GM12891 (cell line): ENCODE measurements at regions not wholly inside any gene's neighbourhood (a gene's known extent, or its start where the extent isn't known, plus 50 kb on each side); places are given as distances from the start of the nearest gene placed in this dataset.

ENCODE experiments used
- POLR2A ChIP-seq: IDR thresholded peaks from 2 replicates; pipeline ENCODE4 v1.6.1; 2011; ENCODE audit warnings: low read depth, low read length, control low read depth
- POLR2AphosphoS5 ChIP-seq: IDR thresholded peaks from 2 replicates; pipeline ENCODE4 v1.6.1; 2011; ENCODE audit warnings: low read depth, low read length, control low read depth
- POU2F2 ChIP-seq: IDR thresholded peaks from 2 replicates; pipeline ENCODE4 v1.6.1; 2011; ENCODE audit warnings: low read depth, mild to moderate bottlenecking, control low read depth, low read length, moderate library complexity
- TAF1 ChIP-seq: IDR thresholded peaks from 2 replicates; pipeline ENCODE4 v1.6.1; 2011; ENCODE audit warnings: low read depth, low read length, control low read depth

GRCh38 chr22:19628038-19628776 is 86.1 kb upstream of the SEPTIN5 start:
- TF ChIP-seq POU2F2, result no peak
- no peak for TF ChIP-seq POLR2AphosphoS5
- no peak for TF ChIP-seq POLR2A
- no peak for TF ChIP-seq TAF1
